SU-DHL-6 (cell line): ENCODE measurements at regions not wholly inside any gene's neighbourhood (a gene's known extent, or its start where the extent isn't known, plus 50 kb on each side); places are given as distances from the start of the nearest gene placed in this dataset.

Experiments used
- CTCF ChIP-seq: fragments of 200-600 bp; sonication (generic); IDR thresholded peaks from one replicate; pipeline ENCODE4 v1.5.1; 2017; ENCODE audit warnings: antibody characterized with exemption, mild to moderate bottlenecking, low read length, moderate library complexity; ENCODE audit not compliant: insufficient read depth, poor library complexity, severe bottlenecking
- EZH2phosphoT487 ChIP-seq: fragments of 200-600 bp; sonication (generic), shearing (Covaris generic); conservative IDR thresholded peaks from 2 replicates; pipeline ENCODE4 v1.6.1; 2018; ENCODE audit warnings: mild to moderate bottlenecking, antibody characterized with exemption, low read length, moderate library complexity, mixed read lengths

- TF ChIP-seq CTCF (no peak), EZH2phosphoT487 (no peak)
These were observed 361.3 kb upstream of the BTBD3 start for GRCh38 chr20:11556410-11556809.
